HUES48 (cell line): ENCODE measurements at regions not wholly inside any gene's neighbourhood (a gene's known extent, or its start where the extent isn't known, plus 50 kb on each side); places are given as distances from the start of the nearest gene placed in this dataset.
A peak's percentile ranks its signal among the peaks of the same experiment; 100 is the strongest.
"Not testable (repeated sequence)": the region's sequence is repeated elsewhere in the genome, so short reads cannot be mapped to it uniquely, and the experiment has no call there.

Experiments used
- H3K27ac ChIP-seq: one replicate; pipeline ENCODE4 v1.7.0; 2013; ENCODE audit warnings: low read depth, low read length, inconsistent platforms
- H3K27me3 ChIP-seq: 2 replicates; pipeline ENCODE4 v1.6.1; 2013; ENCODE audit warnings: mild to moderate bottlenecking, low read length; ENCODE audit not compliant: control insufficient read depth, insufficient read depth
- H3K36me3 ChIP-seq: 2 replicates; pipeline ENCODE4 v1.6.1; 2013; ENCODE audit warnings: low read length; ENCODE audit not compliant: control insufficient read depth, insufficient read depth
- H3K4me1 ChIP-seq: 2 replicates; pipeline ENCODE4 v1.6.1; 2013; ENCODE audit warnings: mild to moderate bottlenecking, low read length; ENCODE audit not compliant: control insufficient read depth, insufficient read depth
- H3K4me3 ChIP-seq: 2 replicates; pipeline ENCODE4 v1.5.1; 2013; ENCODE audit warnings: mild to moderate bottlenecking, low read depth, low read length
- H3K9ac ChIP-seq: 2 replicates; pipeline ENCODE4 v1.6.1; 2013; ENCODE audit warnings: mild to moderate bottlenecking, low read depth, low read length, moderate library complexity
- H3K9me3 ChIP-seq: 2 replicates; pipeline ENCODE4 v1.6.1; 2013; ENCODE audit warnings: low read length; ENCODE audit not compliant: control insufficient read depth, insufficient read depth

DNA sequence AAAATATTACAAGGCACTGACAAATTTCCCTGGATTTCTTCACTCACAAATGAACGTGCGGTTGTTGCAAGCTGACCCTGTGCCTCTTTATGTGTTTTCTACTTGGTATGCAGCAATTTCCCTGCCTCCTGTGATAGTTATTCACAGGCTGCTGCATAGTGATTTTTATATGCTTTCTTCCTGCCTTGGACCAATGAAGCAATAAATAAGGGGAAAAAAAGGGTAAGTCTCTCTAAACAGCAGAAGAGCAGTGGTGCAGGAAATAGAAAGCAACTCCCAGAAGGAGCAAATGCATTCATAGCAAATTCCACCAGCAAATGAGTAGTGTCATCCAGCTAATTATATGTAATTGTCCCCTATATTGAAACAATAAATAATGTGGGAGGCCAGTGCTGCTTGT, 737.9 kb downstream of the GALC start:
- Histone ChIP-seq H3K36me3 (no peaks in the 10 kb centered on the region), H3K27me3 (no peaks in the 10 kb centered on the region), H3K4me3 (no peak overlapping the region), H3K4me1 (peaks cover 5% of the 10 kb centered on the region; the same call in 1 of the 2 replicates), H3K9ac (no peak overlapping the region), H3K9me3 (peaks cover 8% of the 10 kb centered on the region), H3K27ac (no peak overlapping the region)

DNA sequence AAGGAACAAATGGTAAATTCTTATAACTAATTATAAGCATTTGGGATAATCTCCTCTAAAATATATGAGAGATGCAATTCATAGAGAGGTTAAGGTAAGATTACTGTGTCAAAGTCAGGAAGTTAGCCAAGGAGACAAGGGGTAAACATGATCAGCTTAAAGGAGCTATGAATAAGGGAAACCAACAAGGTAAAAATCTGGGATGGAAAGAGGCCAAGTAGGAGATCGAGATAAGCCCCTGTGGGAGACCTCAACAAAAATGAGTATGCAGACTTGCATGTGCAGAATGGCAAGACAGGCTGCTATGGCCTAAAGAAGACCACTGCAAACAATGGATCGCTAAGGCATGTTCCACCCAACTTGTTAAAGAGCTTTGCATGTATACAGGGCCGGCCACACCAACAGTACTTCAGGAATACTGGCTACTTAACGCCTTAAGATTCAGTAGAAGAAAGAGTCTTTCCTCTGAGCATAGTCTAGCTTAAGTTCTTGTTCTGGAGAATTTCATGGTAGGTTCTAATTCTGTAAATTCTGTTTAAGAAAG, 738.6 kb downstream of the GALC start:
- H3K27me3 ChIP-seq = no peaks in the 10 kb centered on the region
- no peaks in the 10 kb centered on the region for H3K36me3 ChIP-seq
- H3K27ac ChIP-seq = no peak overlapping the region
- H3K9me3 ChIP-seq = peaks cover 8% of the 10 kb centered on the region
- no peak overlapping the region for H3K9ac ChIP-seq
- no peak overlapping the region for H3K4me3 ChIP-seq
- no peaks in the 10 kb centered on the region for H3K4me1 ChIP-seq

DNA sequence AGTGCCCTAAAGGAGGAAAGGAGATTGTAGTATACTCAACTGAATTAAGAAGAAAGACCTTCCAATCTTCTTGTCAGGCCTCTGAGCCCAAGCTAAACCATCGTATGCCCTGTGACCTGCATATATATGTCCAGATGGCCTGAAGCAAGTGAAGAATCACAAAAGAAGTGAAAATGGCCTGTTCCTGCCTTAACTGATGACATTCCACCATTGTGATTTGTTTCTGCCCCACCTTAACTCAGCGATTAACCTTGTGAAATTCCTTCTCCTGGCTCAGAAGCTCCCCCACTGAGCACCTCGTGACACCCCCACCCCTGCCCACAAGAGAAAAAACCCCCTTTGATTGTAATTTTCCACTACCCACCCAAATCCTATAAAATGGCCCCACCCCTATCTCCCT, 739.2 kb downstream of the GALC start:
- H3K9me3 ChIP-seq, H3K4me3 ChIP-seq, H3K9ac ChIP-seq, H3K27ac ChIP-seq, H3K27me3 ChIP-seq, H3K36me3 ChIP-seq, H3K4me1 ChIP-seq: not testable (repeated sequence)

DNA sequence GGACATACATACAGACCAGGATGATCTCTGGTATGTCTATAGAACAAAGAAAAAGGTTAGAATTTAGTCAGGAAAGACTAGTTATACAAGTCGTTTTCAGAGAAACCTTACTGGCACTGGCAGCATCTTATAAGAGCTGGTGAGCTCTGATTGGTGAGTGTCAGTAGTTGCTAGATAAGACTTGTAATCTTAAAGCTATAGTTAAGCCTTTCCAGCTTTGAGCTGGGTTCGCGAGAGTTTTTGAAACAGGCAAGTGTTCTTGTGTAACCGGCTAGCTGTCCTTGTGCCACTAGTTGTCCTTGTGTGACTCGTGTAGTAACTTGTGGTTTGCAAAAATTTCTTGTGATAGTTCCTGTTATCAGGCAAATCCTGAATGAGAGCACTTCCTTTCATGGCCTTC, 740.9 kb downstream of the GALC start:
- Histone ChIP-seq H3K9me3 (no peaks in the 10 kb centered on the region), H3K4me3 (no peak overlapping the region), H3K4me1 (no peaks in the 10 kb centered on the region), H3K27ac (no peak overlapping the region), H3K27me3 (no peaks in the 10 kb centered on the region), H3K9ac (no peak overlapping the region), H3K36me3 (no peaks in the 10 kb centered on the region)

DNA sequence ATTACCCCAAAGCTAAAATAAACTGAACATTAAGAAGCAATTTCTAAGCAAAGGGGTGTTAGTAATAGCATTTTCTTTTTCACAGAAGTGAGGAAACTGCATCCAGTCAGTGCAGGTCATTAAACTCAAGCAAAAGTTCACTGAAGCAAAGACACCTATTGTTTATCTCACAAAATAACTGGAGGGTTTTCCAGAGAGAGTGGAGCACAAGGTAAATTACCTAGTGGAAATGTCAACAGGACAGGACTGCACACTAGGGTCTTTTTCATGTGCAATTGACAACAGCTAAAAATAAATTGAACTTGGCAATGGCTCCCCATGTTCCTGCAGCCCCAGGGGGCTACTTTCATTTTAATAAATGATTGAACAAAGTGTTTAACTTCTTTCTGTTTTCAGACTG, 742.0 kb downstream of the GALC start:
- Histone ChIP-seq H3K9me3 (peaks cover 7% of the 10 kb centered on the region; the same call in 1 of the 2 replicates), H3K27me3 (no peaks in the 10 kb centered on the region), H3K27ac (no peak overlapping the region), H3K4me3 (no peak overlapping the region), H3K9ac (no peak overlapping the region), H3K4me1 (no peaks in the 10 kb centered on the region), H3K36me3 (no peaks in the 10 kb centered on the region)

DNA sequence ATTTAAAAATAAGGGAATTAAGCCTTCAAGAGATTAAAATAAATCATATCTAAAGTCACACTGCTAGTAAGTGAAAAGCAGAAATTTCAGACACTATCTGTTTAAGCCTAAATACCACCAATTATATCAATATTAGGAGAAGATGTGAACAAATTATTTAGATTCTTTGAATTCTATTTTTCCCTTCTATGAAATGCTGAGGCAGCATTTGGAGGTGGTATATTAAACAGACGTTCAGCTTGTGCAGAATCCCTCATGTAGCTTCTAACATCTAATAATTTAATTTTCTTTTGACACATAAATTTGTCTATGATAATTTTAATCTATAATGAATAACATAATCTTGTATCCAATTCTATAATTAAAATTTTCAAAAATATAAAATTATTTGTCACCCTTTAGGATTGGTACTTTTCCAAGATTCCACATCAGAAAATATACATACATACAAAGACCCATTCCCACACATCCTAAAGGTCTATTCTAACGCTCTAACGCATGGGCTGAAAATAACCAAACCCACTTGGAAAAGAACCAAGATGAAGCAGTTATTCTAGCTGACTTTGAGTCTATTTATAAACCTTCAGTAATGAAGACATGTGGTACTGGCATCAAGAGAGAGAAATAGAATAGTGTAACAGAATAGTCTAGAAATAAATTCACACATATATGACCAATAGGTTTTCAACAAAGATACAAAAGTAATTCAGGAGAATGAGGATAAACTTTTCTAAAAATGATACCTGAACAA, 751.8 kb downstream of the GALC start:
- H3K27ac ChIP-seq = peak overlapping the region; percentile 76
- H3K9ac ChIP-seq = no peak overlapping the region
- peaks cover 19% of the 10 kb centered on the region for H3K4me1 ChIP-seq

DNA sequence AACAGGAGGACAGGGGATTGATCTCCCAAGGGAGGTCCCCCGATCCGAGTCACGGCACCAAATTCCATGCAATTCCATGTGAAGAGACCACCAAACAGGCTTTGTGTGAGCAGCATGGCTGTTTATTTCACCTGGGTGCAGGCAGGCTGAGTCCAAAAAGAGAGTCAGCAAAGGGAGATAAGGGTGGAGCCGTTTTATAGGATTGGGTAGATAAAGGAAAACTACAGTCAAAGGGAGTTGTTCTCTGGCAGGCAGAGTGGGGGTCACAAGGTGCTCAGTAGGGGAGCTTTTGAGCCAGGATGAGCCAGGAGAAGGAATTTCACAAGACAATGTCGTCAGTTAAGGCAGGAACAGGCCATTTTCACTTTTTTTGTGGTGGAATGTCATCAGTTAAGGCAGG, 752.7 kb downstream of the GALC start:
- Histone ChIP-seq H3K4me1 (peaks cover 19% of the 10 kb centered on the region), H3K27ac (peak overlapping the region; percentile 76)
- H3K9me3 ChIP-seq, H3K36me3 ChIP-seq, H3K27me3 ChIP-seq, H3K9ac ChIP-seq, H3K4me3 ChIP-seq: not testable (repeated sequence)

More for the DNA sequence above, 751.8 kb downstream of the GALC start:
- no peaks in the 10 kb centered on the region for H3K9me3 ChIP-seq
- H3K27me3 ChIP-seq = no peaks in the 10 kb centered on the region
- H3K4me3 ChIP-seq = no peak overlapping the region
- H3K36me3 ChIP-seq = no peaks in the 10 kb centered on the region

DNA sequence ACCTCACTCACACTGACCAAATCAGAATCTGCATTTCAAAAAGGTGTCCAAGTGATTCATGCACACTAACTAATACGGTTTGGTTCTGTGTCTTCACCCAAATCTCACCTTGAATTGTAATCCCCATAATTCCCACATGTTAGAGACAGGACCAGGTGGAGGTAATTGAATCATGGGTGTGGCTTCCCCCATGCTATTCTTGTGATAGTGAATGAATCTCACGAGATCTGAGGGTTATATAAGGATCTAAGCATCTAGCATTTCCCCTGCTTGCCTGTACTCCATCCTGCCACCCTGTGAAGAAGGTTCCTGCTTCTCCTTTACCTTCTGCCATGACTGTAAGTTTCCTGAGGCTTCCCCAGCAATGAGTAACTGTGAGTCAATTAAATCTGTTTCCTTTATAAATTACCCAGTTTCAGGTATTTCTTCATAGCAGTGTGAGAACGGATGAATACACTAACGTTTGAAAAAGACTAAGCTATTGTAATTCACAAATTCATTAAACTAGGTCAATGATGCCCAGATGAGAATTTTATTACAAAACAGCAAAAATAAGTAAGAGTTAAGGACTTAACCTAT, 759.1 kb downstream of the GALC start:
- Histone ChIP-seq H3K9ac (no peak overlapping the region), H3K36me3 (no peaks in the 10 kb centered on the region), H3K4me3 (no peak overlapping the region), H3K27ac (peak overlapping the region; percentile 43), H3K4me1 (peaks cover 18% of the 10 kb centered on the region), H3K9me3 (peaks cover 13% of the 10 kb centered on the region), H3K27me3 (no peaks in the 10 kb centered on the region)

DNA sequence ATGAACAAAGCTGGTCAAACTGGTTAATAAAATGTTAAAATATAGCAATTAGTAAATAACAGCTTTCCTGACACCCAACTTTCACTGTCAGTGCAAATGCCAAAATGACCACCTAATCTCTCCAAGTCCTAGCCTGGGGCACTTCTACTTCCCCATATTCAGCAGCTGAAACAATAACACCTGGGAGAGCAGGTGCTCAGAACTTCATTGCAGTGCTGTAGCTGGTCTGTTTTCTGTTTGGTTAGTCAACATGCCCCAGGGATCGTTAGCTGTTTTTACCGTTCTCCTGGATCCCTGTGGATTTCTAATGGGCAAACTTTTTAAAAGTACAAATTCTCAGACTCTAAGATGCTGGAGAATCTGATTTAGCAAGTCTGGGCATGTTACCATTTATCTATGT, 759.7 kb downstream of the GALC start:
- Histone ChIP-seq H3K27me3 (no peaks in the 10 kb centered on the region), H3K4me3 (no peak overlapping the region), H3K9ac (no peak overlapping the region), H3K4me1 (peaks cover 19% of the 10 kb centered on the region), H3K36me3 (no peaks in the 10 kb centered on the region), H3K27ac (peak overlapping the region; percentile 38), H3K9me3 (peaks cover 13% of the 10 kb centered on the region)

DNA sequence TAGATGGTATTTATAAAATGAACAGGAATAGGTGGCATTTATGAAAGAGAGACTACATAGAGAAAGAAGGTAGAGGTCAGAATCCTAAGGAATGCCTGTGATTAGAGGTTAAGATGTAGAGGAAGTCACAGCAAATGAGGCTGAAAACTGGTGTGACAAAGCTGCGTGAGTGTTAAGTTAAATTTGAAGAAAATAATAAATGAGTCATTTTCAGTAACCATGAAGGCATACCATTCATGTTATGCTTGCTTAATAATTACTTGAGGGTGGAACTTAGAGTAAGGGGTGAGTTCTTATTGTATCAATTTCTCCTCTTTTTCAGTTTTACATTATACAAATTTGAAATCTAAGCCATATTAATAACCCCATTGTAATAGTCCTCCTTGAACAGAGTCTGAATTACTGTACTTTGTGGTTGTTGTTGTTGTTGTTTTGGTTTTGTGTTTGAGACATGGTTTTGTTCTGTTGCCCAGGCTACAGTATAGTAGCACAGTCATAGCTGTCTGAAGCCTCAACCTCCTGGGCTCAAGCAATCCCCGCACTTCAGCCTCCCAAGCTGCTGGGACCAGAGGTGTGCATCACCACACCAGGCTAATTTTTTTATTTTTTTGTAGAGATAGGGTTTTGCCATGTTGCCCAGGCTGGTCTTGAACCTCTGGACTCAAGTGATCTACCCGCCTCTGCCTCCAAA, 761.5 kb downstream of the GALC start:
- no peaks in the 10 kb centered on the region for H3K36me3 ChIP-seq
- H3K4me3 ChIP-seq = no peak overlapping the region
- no peak overlapping the region for H3K27ac ChIP-seq
- H3K9ac ChIP-seq = no peak overlapping the region
- peaks cover 13% of the 10 kb centered on the region for H3K9me3 ChIP-seq
- no peaks in the 10 kb centered on the region for H3K27me3 ChIP-seq
- peaks cover 23% of the 10 kb centered on the region for H3K4me1 ChIP-seq

DNA sequence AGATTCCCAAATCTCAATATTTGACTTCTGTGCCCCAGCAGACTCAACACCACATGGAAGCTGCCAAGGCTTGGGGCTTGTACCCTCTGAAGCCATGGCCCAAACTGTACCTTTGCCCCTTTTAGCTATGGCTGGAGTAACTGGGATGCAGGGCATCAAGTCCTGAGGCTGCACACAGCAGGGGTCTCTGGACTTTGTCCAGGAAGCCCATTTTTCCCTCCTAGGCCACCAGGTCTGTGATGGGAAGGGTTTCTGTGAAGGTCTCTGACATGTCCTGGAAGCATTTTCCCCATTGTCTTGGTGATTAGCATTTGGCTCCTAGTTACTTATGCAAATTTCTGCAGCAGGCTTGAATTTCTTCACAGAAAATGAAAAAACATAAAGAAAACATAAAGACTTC, 762.3 kb downstream of the GALC start:
- H3K27me3 ChIP-seq = no peaks in the 10 kb centered on the region

More for the DNA sequence above, 762.3 kb downstream of the GALC start:
- no peak overlapping the region for H3K27ac ChIP-seq
- H3K9ac ChIP-seq = no peak overlapping the region
- peaks cover 23% of the 10 kb centered on the region for H3K4me1 ChIP-seq
- peaks cover 13% of the 10 kb centered on the region for H3K9me3 ChIP-seq
- no peak overlapping the region for H3K4me3 ChIP-seq
- no peaks in the 10 kb centered on the region for H3K36me3 ChIP-seq
